SHP77 (cell line): ENCODE measurements at regions not wholly inside any gene's neighbourhood (a gene's known extent, or its start where the extent isn't known, plus 50 kb on each side); places are given as distances from the start of the nearest gene placed in this dataset.

ENCODE experiments used
- DNase-seq, 2 experiments: peaks; one replicate each; lab custom pipeline; 2025; lab: John Stamatoyannopoulos, UW

- DNase-seq: no peak
Observed at GRCh38 chr10:128813574-128813973, 653.5 kb upstream of the MGMT start.

DNA sequence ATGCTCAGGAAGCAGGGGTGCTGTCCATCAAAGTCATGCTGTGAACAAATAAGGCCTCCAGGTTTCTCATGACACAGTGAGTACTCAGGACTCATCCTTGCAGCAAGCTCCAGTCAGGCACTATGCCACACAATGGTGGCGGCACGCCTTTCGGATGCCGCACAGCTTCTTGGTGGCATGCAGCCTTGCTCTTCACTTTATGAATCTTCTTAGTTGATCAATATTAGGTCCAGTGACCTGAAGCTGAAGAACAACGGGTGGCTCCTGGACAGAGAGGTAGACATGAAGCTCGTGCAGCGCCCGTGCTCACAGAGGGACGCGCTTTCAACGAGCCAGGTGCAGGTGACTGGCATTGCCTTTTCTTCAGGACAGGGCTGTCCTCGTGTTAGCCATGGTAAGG is 653.0 kb upstream of the MGMT start:
- DNase-seq: no peak

GRCh38 chr10:128814782-128815181 is 652.3 kb upstream of the MGMT start:
- no peak for DNase-seq

DNA sequence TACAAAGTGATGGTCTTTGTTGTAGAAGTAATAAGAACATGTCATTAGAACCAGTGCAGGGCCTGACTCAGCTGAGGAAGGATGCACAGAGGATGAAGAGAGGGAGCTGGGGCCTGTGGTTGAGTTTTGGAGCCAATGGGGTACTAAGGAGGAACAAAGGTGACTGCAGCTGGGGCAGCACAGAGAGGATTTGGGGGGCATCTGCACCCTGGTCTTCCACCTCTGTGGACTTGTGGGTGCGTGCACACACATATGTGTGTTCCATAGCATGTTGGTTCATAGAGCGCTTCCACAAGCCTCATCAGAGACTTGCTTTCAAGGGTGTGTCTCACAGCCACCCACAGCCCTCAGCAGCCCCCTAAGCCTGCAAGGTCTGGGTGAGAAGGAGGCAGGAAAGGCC is 650.3 kb upstream of the MGMT start:
- DNase-seq: no peak

- DNase-seq: no peak
Observed at GRCh38 chr10:128817636-128818035, 649.4 kb upstream of the MGMT start.

DNA sequence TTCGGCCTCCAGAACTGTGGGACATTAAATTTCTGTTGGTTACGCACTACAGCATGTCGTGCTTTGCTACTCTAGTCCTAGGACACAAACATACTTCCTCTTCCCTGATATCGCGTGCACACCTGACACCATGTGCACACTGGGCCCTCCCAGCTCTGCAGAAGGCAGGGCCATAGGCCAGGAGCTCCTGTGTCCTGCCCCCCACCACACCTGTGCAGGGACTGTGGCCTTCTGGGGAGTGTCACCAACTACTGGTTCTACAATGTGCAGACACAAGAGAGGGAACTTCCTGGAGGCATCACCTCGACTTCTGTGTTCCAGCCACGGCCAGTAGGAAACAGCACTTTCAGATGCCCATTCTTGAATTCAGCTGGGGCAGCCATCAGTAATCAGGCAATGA is 646.4 kb upstream of the MGMT start:
- no peak for DNase-seq

- no peak for DNase-seq
Observed at GRCh38 chr10:128823201-128823600, 643.8 kb upstream of the MGMT start.

GRCh38 chr10:128825626-128826025 is 641.4 kb upstream of the MGMT start:
- DNase-seq: no peak

- DNase-seq: no peak
Observed at GRCh38 chr10:128833671-128834070, 633.4 kb upstream of the MGMT start.

DNA sequence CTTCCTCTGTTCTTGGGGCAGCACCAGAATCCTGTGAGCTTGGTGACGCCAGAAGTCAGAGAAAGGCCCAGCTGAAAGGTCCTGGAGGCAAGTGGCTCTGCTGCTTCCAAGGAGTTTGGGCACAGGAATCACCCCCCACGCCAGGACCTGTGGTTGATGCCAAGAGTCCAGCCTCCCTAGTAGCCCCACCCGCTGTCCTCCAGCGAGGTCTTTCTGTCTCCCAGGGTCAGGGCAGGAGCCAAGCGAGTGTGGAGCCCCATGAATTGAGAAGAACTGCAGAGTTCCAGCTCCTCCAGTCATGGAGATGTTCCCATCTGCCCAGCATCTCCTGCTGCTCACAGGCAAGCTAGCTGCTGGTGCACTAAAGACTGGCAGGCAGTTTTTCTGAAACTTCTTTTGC is 631.7 kb upstream of the MGMT start:
- no peak for DNase-seq

- DNase-seq: no peak
Observed at GRCh38 chr10:128837478-128837877, 629.6 kb upstream of the MGMT start.

- DNase-seq: no peak
Observed at GRCh38 chr10:128839134-128839533, 627.9 kb upstream of the MGMT start.

GRCh38 chr10:128839701-128840100 is 627.3 kb upstream of the MGMT start:
- no peak for DNase-seq

- DNase-seq: no peak
Observed at GRCh38 chr10:128843972-128844371, 623.1 kb upstream of the MGMT start.

- DNase-seq: no peak
Observed at GRCh38 chr10:128846927-128847326, 620.1 kb upstream of the MGMT start.

DNA sequence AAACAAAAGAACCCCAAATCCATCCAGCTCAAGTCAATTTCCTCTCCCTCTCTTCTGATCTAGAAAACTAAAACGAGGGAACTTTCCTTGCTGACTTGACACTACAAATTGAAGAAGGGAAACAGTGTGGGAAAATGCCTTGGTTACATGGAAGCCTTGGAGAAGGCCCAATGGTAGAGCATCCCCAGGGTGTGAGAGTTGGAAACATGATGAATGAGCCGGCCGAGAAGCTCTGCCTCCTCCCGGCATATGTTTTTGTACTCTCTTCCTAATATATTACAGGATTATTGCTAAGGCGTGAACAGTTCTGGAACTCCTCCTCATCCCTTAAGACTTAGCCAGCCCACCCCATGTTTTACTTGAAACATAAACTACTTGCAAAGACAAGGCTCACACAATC is 618.2 kb upstream of the MGMT start:
- no peak for DNase-seq

DNA sequence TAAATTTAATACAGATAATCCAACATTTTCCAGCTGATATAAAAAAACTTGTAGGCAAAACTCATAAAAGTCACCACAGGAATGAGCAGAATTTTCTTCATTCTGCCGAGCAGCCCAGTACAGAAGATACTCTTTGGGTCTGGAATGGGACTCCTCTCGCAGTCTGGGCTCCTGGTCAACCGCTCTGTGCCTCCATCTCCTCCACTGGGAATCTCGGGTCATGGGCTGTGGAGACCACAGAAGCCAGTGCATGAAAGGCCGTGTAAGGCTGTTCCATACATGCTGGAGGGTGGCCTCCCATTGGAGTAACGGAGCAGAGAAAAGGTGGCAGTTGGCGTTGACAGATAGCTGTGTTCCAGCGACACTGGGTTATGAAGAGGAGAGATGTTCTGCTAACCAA is 616.4 kb upstream of the MGMT start:
- no peak for DNase-seq

GRCh38 chr10:128851281-128851680 is 615.8 kb upstream of the MGMT start:
- no peak for DNase-seq

GRCh38 chr10:128851726-128852125 is 615.3 kb upstream of the MGMT start:
- no peak for DNase-seq

- no peak for DNase-seq
Observed at GRCh38 chr10:128852449-128852848, 614.6 kb upstream of the MGMT start.

GRCh38 chr10:128852902-128853301 is 614.1 kb upstream of the MGMT start:
- DNase-seq: no peak

GRCh38 chr10:128853537-128853936 is 613.5 kb upstream of the MGMT start:
- DNase-seq: peak in 1 of 2 experiments; percentile 4

DNA sequence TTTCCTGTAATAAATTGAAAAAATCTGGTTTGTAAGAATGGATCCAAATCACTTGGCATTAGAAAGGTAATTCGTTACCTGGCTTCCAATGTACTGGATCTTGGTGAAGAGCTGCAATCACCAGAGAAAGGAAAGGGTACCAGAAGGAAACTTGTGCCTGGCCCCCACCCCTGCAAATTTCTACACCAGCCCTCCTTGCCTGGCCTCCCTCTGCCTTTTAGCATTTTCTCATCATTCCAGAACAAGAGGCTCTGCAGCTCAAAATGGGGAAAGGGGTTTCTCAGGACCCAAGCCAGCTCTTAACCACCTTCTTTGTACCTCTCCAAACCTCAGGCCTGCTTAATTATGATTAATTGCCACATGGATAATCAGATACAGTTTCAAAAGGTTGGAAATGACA is 612.8 kb upstream of the MGMT start:
- DNase-seq: no peak

- DNase-seq: no peak
Observed at GRCh38 chr10:128854963-128855362, 612.1 kb upstream of the MGMT start.
